ENCODE measurements at regions not wholly inside any gene's neighbourhood (a gene's known extent, or its start where the extent isn't known, plus 50 kb on each side); places are given as distances from the start of the nearest gene placed in this dataset.
"Not testable (repeated sequence)": the region's sequence is repeated elsewhere in the genome, so short reads cannot be mapped to it uniquely, and the experiment has no call there.

- no peak for DNase-seq
Observed at GRCh38 chr3:18527691-18528090, 102.6 kb upstream of the SATB1 start.

- DNase-seq: no peak
Observed at GRCh38 chr3:18526667-18527066, 101.5 kb upstream of the SATB1 start.

- DNase-seq: not testable (repeated sequence)
Observed at GRCh38 chr3:18516170-18516569, 91.0 kb upstream of the SATB1 start.

GRCh38 chr3:18513091-18513490 is 88.0 kb upstream of the SATB1 start:
- no peak for DNase-seq

GRCh38 chr3:18512007-18512406 is 86.9 kb upstream of the SATB1 start:
- no peak for DNase-seq

DNA sequence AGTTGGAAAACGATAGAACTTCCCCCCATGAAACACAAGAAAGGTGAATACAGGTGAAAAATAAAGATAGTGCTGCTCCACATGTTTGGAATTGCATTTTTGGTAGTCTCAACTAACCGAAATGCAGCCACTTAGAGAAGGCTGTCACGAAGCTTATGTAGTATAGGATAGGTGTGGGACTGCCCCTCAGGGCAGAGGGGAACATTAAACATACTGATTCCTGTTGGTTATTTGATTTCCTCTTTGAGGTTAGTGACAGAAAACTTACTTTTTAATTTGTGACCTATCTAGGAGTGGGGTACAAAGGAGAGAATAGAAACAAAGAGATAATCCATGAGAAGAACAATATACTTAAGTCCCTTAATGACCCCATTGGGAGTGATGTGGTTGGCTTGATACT is 85.8 kb upstream of the SATB1 start:
- DNase-seq: no peak

DNA sequence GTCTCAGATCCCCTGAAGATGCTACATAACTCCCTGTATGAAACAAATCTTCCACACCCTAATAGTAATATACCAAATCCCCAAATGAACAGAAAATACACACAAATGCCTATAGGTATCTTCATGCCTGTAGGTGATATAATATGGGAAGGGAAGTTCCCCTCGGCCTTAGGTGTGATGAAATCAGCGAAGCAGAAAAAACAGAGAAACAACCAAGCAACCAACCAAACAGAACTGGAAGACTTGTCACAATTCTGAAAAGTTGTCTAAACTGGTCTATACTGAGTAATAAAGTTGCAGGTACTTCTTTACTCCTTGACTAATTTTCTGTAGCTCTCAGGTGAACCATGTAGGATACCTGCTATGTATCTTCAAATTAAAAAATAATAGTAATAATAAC is 82.2 kb upstream of the SATB1 start:
- no peak for DNase-seq

DNA sequence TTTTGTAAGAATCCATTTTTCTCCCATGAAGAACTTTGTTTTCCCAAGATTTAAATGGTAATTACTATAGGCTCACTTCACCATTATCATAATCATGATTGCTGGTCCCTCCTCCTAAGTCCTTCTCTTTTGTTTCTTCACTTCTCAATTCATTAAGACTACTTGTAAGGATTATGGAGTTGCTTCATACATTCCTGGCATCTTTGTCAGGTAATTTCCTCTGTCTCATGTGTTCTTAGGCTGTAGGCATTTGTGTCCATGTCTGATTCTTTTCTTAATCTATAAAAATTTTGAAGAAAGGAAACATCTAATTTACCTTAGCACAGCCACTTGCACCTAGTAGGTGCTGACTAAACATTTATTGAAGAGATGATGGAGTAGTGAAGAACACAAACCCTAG is 79.9 kb upstream of the SATB1 start:
- DNase-seq: no peak

DNA sequence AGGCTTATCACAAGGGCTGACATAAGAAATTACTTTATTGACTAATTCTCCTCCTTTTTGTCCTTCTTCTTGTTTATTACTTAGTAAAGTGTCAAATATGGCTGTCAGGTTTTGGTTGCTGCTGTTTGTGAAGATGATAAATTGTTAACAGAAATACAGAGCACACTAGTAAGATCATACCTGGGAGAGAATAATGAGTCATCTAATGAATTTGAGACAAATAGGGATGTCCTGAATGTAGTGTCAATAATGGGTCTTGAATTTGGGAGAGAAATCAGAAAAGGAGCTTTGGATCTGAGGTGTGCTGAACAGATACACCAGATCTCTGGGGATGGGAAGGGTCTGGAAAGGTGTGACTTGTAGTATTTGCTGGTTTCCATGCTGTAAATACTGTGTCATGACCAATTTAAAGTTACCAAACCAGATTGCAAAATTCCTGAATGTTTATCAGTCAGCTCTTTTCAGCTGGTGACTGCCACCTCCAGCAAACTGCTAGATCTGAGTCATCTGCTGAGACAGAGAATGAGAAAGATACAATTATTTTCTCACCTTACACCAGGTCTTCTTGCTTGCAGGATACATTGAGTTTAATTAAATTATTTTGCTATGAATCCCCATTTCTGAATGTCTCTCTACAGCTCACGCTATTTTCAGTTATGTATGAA is 76.7 kb upstream of the SATB1 start:
- DNase-seq: no peak

DNA sequence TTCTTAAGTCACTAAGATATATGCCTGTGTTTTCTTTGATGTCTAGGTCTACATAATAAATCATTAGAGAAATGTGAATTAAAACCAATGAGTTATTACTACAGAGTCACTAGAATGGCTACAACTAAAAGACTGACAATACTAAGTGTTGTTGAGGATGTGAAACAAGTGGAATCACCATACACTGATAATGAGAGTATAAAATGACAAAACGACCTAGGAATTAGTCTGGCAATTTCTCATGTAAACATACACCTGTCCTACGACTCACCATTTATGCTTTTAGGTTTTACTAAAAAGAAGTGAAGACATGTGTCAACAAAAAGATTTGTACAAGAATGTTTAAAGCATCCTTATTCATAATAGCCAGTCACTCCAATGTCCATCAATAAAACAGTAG is 75.2 kb upstream of the SATB1 start:
- DNase-seq: no peak

GRCh38 chr3:18499301-18499700 is 74.2 kb upstream of the SATB1 start:
- no peak for DNase-seq

DNA sequence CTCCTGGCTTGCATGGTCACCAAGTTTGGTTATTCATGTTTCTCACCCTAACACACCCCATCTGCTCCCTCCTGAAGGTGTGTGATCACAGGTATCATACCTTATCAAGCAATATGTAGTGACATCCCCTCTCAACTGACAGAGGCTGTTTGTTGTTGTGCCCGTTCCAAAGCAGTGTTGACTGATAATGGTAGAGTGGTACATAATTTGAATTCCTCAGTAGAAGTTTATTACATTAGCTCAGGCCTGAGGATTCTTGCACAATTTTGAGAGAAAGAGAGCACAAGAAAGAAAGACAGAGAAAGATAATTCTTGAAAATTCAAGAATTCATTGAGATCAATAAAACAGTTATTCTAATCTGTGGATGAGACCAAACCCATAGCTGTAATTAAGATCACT is 69.1 kb upstream of the SATB1 start:
- no peak for DNase-seq

DNA sequence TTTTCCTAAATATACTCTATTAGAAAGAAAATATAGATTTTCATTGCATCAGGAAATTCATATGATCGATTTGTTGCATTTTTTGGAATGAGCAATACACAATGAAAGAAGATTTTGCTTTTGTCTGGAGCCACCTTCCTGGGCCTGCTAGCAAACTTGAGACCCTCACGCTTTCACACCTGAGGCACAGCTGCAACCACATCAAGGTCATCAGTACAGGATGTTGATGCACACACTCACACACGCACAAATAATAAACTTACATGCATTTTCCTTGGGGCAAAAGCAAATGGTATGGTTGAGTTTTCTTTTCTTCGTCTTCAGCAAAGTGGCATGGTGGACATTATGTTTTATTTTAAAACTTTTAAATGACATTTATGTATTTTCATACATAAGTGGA is 64.8 kb upstream of the SATB1 start:
- DNase-seq: no peak

DNA sequence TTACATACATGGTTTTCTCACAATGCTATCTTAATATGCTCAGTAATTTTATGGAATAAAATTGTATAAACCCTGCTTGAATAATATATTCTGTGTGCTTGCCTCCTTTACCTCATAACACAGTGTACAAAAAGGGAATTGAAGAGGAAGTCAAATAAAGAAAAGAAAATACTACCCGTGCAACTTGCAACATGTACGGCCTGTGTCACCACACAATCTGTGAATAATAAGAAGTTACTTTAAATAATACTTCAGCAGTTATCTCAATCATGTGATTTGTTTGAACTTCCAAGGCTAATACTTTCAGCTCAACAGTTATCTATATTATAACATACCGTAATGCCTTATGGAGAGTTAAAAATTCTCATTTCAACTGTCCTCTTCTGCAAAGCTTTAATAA is 58.1 kb upstream of the SATB1 start:
- DNase-seq: no peak

GRCh38 chr3:18481946-18482548 is 56.9 kb upstream of the SATB1 start:
- no peak for DNase-seq

- no peak for DNase-seq
Observed at GRCh38 chr3:18477620-18478019, 52.5 kb upstream of the SATB1 start.
